Pulmonary artery endothelial cell (primary cell): ENCODE measurements at regions not wholly inside any gene's neighbourhood (a gene's known extent, or its start where the extent isn't known, plus 50 kb on each side); places are given as distances from the start of the nearest gene placed in this dataset.
"Not testable (repeated sequence)": the region's sequence is repeated elsewhere in the genome, so short reads cannot be mapped to it uniquely, and the experiment has no call there.

Experiments used
- DNase-seq: peaks from one replicate; pipeline ENCODE4 v3.0.0-alpha.2; 2011; ENCODE audit warnings: low read depth, low spot score

DNA sequence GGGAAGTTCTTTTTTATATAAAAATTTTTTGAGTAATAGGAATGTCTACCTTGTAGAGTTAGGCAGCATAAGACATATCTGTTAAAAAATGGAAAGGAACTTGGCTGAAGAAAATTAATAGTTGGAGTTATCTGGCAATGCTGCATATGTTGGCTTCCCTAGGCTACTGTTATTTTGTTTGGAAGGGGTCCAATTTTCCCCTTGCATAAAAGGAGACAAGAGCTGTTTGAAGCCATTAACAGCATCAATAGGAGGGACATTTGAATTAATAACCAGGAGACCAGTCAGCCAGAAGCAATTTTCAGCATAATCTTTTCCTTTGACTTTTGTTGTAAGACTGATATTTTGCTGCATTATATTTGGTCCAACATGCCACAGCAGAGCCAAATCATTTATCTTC is 80.9 kb upstream of the TAB2 start:
- DNase-seq: peak; percentile 36

DNA sequence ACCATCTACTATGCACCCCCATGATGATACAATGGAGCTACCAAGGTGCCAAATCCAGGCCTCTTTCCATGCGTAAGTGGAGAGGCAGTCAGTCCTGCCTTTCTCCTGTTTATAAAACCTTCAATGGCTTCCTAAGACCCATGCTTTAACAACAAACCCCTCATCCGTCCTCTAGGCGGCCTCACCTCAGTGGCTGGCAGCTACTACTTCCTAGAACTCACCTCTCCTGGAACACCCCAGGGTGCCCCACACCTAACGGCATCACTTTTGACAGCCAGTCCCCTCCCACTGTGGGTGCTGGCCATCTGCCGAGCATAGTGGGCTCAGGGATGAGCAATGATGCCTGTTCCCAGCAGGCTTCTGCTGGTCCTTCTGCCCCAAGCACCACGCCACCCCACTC is 80.0 kb upstream of the TAB2 start:
- no peak for DNase-seq

GRCh38 chr6:149239573-149240209 is 77.8 kb upstream of the TAB2 start:
- no peak for DNase-seq

- no peak for DNase-seq
These were observed 74.6 kb upstream of the TAB2 start for GRCh38 chr6:149242883-149243282.

- DNase-seq: no peak
These were observed 73.4 kb upstream of the TAB2 start for GRCh38 chr6:149244105-149244504.

DNA sequence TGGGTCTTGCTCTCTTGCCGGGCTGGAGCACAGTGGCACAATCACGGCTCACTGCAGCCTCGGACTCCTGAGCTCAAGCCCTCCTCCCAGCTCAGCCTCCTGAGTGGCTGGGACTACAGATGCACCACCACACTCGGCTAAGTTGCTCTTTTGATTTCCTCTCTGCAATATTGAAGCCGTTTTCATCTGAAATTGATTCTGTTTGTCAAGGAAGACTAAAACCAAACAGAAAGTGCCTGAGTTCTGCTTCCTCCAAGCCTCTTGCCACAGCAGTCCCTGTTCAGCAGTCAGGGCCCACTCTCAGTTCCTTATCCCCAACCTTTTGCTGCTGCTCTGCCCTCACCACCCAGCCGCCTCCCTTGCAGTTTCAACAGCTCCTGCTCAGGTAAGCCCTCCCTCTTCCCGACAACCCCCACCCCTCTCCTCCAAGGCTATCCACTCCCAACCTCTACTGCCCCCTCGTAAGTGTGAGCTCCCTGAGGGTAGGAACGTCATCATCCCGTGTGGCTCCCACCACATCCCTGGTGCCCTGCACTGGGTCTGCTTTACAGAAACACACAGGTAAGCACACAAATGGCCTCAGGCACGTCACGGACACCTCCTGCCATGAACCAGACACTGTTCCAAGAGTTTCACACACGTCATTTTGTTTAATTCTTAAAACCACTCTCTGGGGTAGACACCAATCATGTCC is 70.7 kb upstream of the TAB2 start:
- no peak for DNase-seq

DNA sequence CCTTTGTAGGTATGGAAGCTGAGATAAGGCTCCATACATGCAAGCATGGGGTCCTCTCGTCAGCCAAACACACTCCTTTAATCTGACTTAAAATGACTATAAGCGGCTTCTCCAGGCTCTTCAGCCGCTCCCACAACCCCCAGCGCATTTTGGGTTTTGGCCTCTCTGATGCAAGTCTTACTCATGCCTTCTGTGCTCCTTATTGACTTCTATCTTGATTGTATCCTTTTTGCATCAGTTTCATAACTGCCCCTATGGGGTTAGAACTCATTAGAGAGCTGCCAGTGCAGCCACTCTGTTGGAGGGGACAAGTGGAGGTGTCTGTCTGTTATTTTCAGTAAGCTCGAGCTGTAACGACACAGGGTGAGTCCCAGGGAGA is 70.1 kb upstream of the TAB2 start:
- DNase-seq: no peak

DNA sequence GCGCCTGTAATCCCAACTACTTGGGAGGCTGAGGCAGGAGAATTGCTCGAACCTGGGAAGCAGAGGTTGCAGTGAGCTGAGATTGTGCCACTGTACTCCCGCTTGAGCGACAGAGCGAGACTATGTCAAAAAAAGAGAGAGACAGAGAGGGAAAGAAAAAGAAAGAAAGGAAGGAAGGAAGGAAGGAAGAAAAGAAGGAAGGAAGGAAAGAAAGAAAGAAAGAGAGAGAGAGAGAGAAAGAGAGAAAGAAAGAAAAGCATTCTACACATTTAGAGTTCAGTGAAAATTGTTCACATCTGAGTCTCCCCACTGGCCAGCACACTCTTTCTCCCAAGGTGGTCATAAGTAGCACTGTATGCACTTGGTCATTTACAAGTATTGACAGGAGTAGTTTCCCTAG is 69.2 kb upstream of the TAB2 start:
- not testable (repeated sequence) for DNase-seq

DNA sequence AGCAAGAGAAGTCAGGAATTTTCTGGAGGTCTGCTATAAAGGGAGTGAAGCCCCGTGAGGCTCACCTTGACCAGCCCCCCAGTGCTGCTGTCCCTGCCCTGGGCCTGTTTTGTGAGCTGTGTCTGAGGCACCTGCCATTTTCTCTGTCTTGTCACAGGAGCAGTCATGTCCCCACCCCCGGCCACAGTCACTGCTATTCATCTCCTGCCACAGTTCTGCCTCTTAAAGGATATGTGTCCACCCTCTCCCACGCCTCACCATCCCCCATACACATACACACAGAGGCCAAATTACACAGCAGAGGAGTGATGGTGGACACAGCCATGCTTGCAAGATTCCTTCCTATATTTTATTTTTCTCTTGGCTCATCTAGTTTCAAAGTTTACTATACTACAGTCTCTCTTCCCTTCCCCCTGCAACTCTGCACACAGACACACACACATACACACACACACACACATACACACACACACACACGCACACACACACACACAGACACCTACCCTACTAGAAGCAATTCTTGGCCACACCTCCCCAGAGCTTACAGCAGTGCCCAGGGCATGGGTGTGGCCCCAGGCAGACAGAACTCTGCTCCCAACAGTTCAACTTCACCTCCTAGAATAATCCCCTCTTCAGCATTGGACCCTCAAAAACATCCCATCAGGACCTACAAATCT is 68.7 kb upstream of the TAB2 start:
- no peak for DNase-seq

DNA sequence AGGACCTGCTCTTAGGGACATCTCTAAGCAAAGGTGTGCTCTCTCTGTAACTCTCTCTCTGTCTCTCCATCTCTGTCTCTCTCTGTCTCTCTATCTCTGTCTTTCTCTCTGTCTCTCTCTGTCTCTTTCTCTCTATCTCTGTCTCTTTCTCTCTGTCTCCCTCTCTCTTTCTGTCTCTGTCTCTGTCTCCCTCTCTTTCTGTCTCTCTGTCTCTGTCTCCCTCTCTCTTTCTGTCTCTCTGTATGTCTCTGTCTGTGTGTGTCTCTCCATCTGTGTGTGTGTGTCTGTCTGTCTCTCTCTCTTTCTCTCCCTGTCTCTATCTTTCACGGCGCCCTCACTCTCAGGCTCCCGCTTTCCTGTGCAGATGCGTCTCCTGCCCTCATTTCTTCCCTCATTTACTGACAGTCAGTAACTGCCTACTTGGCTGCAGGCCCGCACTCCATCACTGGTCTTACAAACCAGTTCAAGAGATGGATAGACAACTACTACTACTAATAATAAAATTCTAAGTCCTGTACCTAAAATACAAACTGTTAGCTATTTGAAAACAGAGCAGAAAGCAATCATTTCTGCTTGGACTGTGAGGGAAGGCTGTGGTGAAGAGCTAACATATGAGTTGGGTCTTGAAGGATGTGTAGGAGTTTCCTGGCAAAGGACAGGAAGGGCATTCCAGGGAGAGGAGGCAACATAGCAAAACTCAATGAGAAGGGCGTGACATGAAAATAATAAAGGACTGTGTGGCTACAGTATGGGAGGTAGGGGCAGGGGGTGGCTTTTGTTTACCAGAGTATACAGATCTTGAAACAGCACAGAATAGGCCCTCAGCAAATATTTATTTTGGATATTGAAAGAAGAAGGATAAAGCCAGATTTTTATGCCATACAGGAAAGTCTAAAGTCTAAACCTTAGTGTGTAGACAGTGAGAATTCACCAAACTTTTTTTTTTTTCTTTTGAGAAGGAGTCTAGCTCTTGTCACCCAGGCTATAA is 67.8 kb upstream of the TAB2 start:
- DNase-seq: no peak

- no peak for DNase-seq
These were observed 66.6 kb upstream of the TAB2 start for GRCh38 chr6:149250951-149251350.

DNA sequence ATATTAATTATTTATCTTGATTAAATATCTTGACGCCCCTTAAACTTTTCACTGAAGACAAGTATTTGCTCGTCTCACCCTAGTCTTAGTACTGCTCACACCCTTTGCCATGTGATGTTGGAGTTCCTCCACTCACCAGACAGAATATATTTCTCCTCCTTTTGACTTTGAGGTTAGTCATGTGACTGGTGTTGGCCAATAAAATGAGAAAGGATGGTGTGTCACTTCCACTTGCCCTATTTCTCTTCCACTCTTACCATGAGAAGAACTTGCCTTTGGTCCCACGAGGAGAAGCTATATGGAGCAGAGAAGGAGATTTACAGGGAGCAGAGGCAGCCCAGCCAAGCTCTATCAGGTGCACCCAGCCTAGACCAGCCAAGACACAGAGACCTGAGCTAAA is 64.9 kb upstream of the TAB2 start:
- DNase-seq: no peak

- no peak for DNase-seq
These were observed 63.3 kb upstream of the TAB2 start for GRCh38 chr6:149254253-149254652.

- no peak for DNase-seq
These were observed 57.8 kb upstream of the TAB2 start for GRCh38 chr6:149259753-149260152.

DNA sequence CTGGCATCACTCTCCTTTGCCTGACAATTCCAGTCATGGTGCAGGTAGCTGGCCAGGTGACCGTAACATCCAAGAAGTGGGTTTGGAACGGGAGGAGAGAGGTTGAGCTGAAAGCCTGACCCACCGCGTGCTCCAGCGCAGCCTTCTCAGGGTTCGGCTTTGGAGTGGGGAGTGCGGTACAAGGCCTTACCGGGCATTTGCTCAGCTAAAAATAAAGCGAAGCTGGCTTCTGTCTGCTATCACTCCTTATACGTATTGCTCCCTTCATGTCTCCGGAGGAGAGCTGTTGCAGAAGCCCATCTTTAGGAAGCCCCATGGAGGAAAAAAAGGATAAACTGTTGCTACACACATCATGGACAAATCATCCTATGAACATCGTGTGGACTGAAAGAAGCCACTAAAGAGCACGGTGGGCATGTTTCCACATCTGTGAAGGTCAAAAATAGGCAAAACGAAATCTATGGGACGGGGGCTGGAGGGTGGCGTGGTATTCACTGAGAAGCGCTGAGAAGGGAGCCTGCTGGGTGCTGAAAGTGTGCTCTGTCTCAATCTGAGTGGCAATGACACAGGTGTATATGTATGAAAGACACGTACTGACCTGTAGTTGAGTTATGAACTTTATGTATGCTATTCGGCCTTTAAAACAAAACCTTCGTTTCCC is 57.2 kb upstream of the TAB2 start:
- DNase-seq: no peak

DNA sequence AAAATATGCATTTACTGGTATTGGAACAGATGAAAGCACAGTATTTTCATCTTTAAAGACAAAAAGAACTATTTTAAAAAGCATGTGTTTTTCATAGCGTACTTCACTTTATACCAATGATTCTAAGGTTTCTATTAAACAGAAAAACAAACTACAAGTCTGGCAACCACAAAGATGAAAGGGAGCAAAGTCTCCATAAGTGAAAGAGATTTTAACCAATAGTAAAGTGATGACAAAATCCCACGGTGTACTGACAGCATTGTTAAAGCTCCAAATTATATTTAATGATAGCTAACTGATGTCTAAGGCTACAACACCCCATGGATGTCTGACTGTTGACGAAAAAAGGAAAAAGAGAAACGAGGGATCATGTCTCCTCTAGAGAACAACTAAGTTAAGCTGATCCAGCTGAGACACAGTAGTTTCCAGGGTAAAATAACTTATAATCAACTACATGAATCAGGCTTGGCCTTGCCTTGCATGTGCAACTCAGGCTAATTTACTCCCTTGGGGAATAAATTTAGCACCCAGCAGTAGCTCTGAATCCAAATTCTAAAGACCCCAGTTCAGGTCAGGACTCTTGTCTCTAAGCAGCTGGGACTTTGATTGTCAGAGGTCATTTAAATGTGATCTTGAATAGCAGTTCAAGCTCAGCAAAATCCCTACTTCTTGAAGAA is 56.0 kb upstream of the TAB2 start:
- no peak for DNase-seq

- DNase-seq: no peak
These were observed 54.2 kb upstream of the TAB2 start for GRCh38 chr6:149263321-149263720.

GRCh38 chr6:149264629-149265028 is 52.9 kb upstream of the TAB2 start:
- no peak for DNase-seq

DNA sequence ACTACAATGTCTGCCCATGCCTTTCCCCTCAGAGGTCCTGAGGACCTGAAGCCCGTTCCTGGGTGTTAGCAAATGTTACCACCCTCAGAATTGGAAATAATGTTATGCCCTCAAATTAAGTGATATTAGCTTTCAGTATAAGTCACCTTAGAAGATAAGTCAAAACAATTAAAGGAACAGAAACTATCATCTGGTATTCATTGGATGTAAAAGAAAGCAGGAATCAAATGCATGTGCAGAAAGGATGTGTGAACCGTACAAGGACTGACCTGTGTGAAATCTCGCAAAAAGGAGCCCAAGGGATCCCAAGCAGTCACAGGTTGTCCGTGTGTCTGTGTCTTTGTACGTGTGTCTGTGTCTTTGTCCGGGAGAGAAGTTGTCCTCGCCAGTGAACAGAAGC is 51.6 kb upstream of the TAB2 start:
- DNase-seq: no peak

GRCh38 chr6:149266659-149267058 is 50.9 kb upstream of the TAB2 start:
- no peak for DNase-seq

DNA sequence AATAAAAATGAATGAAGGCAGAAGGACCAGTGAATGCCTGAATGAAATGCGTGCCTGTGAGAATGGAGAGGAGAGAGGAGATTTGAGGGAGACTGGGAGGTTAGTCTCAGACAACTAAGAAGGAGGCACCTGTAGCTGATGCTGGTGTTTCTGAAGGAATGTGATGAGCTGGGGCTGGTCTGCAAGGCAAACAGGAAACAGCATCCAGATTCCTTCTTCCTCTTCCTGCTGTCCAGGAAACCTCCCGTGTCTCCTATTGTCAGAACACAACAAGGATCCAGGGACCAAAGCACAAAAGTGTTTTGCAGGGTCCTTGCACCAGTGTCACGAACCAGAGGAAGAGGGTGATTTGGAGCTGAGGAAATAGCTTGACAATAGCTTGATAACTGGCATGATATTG is 50.4 kb upstream of the TAB2 start:
- DNase-seq: no peak
